ENCODE measurements at regions not wholly inside any gene's neighbourhood (a gene's known extent, or its start where the extent isn't known, plus 50 kb on each side); places are given as distances from the start of the nearest gene placed in this dataset.
"Not testable (repeated sequence)": the region's sequence is repeated elsewhere in the genome, so short reads cannot be mapped to it uniquely, and the experiment has no call there.

GRCh38 chr9:89841456-89841855 lies 236.6 kb downstream of the GADD45G start:
- DNase-seq (ENCODE audit: low read depth) = no peak

GRCh38 chr9:89842267-89842768 lies 237.5 kb downstream of the GADD45G start:
- DNase-seq (ENCODE audit: low read depth) = no peak

GRCh38 chr9:89843074-89843473 lies 238.3 kb downstream of the GADD45G start:
- DNase-seq (ENCODE audit: low read depth) = no peak

- DNase-seq (ENCODE audit: low read depth) = no peak
These were observed 238.8 kb downstream of the GADD45G start for GRCh38 chr9:89843591-89843990.

GRCh38 chr9:89844075-89844474 lies 239.3 kb downstream of the GADD45G start:
- DNase-seq (ENCODE audit: low read depth) = no peak

GRCh38 chr9:89844535-89844934 lies 239.7 kb downstream of the GADD45G start:
- no peak for DNase-seq (ENCODE audit: low read depth)

GRCh38 chr9:89845321-89845720 lies 240.5 kb downstream of the GADD45G start:
- no peak for DNase-seq (ENCODE audit: low read depth)

- no peak for DNase-seq (ENCODE audit: low read depth)
These were observed 241.1 kb downstream of the GADD45G start for GRCh38 chr9:89845862-89846261.

- no peak for DNase-seq (ENCODE audit: low read depth)
These were observed 243.5 kb downstream of the GADD45G start for GRCh38 chr9:89848060-89849040.

GRCh38 chr9:89849096-89849495 lies 244.3 kb downstream of the GADD45G start:
- no peak for DNase-seq (ENCODE audit: low read depth)

- no peak for DNase-seq (ENCODE audit: low read depth)
These were observed 245.3 kb downstream of the GADD45G start for GRCh38 chr9:89850153-89850552.

GRCh38 chr9:89850631-89851325 lies 246.0 kb downstream of the GADD45G start:
- no peak for DNase-seq (ENCODE audit: low read depth)

GRCh38 chr9:89853161-89853560 lies 248.3 kb downstream of the GADD45G start:
- DNase-seq (ENCODE audit: low read depth) = no peak

- no peak for DNase-seq (ENCODE audit: low read depth)
These were observed 249.1 kb downstream of the GADD45G start for GRCh38 chr9:89853931-89854330.

- DNase-seq (ENCODE audit: low read depth) = no peak
These were observed 250.1 kb downstream of the GADD45G start for GRCh38 chr9:89854715-89855475.

GRCh38 chr9:89856296-89856695 lies 251.5 kb downstream of the GADD45G start:
- not testable (repeated sequence) for DNase-seq (ENCODE audit: low read depth)

- DNase-seq (ENCODE audit: low read depth) = not testable (repeated sequence)
These were observed 252.1 kb downstream of the GADD45G start for GRCh38 chr9:89856950-89857349.

GRCh38 chr9:89859842-89860241 lies 255.0 kb downstream of the GADD45G start:
- DNase-seq (ENCODE audit: low read depth) = not testable (repeated sequence)

GRCh38 chr9:89861371-89861770 lies 256.6 kb downstream of the GADD45G start:
- DNase-seq (ENCODE audit: low read depth) = not testable (repeated sequence)

- DNase-seq (ENCODE audit: low read depth) = no peak
These were observed 257.5 kb downstream of the GADD45G start for GRCh38 chr9:89862316-89862715.

- DNase-seq (ENCODE audit: low read depth) = no peak
These were observed 258.3 kb downstream of the GADD45G start for GRCh38 chr9:89863141-89863540.

- no peak for DNase-seq (ENCODE audit: low read depth)
These were observed 259.0 kb downstream of the GADD45G start for GRCh38 chr9:89863837-89864236.

Measured in stimulated activated CD8-positive, alpha-beta memory T cell treated with anti-CD3 and anti-CD28 coated beads, Interleukin-12 subunit alpha, Interleukin-12 subunit beta, amount 100 ng/mL, for 1 hour (primary cell).